CMK (cell line): ENCODE measurements at regions not wholly inside any gene's neighbourhood (a gene's known extent, or its start where the extent isn't known, plus 50 kb on each side); places are given as distances from the start of the nearest gene placed in this dataset.

Experiments used
- DNase-seq: peaks from one replicate; pipeline ENCODE4 v3.0.0-alpha.2; 2010; ENCODE audit warnings: low read depth

DNA sequence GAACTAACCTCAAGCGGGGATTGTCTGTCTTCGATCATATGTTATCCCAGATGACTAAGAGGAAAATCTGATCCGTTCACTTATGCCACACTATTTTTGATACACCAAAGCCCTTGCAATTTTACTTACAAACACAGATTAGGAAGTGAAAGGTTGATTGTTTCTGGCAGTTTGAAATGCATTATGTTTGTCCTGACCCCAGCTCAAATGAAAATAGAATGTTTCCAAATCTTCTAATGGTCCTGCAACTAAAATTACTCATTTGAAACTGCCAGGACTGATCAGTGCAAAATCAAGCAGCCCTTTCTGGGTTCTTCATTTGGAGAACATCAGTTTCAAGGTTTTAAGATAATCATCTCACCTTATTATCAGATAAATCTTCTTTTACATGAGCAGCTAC lies 696.7 kb upstream of the WWC1 start:
- no peak for DNase-seq

DNA sequence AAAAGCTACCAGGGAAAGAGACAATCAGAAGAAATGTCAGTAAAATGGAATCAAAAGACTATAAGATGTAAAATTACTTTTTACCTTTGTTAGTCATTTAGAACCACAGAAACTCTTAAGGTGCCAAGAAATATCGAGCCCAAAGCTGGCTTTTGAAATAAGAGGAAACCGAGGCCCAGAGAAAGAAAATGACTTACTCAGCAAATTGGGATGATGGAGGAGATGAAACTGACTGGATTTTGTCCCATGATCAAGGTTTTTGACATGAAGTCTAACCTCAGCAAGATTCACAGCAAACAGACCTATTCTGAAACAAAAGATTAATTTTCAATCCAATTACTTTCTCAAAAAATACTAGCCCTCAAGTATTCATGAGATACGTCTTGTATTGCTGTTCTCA lies 696.2 kb upstream of the WWC1 start:
- DNase-seq = no peak

DNA sequence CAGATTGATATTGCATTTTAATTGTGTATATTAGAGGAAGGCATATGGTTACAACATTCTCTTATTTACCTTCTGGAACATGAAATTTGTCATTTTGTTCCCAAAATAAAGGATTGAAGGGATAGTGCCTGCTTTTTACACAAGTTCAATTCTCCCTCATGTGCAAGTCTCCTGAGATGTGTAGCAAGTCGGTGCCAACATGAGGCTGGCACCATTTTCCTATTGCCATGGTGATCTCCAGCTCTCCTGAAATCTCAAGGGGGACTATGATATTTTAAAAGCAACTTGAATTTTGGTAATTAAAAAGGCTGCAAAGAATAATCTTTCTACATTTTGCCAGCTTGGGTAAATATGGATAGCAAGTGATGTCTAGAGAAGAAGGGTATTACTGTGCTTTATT lies 693.3 kb upstream of the WWC1 start:
- DNase-seq = no peak

DNA sequence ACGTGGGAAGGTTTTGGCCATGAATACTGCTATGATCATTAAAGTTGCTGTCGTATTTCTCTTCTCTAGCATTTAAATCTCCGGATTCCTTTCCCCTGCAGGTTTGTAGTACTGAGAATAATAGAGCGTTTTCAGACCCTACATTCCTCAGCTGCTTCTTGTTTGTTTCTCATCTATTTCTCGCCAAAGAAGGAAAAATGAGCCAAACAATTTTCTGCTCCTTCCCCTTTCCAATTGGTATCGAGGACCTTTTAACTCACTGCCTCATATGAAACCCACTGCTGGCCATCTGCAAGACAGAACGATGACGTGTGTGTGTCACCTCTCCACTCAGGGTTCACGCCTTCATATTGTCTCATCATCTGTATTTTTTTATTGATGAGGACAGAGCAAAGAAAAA lies 689.4 kb upstream of the WWC1 start:
- no peak for DNase-seq

DNA sequence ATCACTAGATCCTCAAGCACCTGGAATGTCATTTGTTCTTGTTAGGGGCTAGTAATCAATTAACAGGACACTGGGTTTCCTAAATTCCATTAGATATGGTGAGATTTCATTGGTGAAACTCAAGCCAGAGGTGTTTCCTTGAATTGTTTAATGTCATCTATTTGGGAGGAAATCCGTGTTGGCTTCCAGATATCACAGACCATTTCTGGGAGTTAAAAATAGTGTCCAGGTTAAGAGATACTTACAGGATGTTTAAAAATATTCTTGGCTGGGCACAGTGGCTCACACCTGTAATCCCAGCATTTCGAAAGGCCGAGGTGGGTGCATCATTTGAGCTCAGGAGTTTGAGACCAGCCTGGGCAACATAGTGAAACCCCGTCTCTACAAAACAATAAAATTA lies 688.3 kb upstream of the WWC1 start:
- no peak for DNase-seq

DNA sequence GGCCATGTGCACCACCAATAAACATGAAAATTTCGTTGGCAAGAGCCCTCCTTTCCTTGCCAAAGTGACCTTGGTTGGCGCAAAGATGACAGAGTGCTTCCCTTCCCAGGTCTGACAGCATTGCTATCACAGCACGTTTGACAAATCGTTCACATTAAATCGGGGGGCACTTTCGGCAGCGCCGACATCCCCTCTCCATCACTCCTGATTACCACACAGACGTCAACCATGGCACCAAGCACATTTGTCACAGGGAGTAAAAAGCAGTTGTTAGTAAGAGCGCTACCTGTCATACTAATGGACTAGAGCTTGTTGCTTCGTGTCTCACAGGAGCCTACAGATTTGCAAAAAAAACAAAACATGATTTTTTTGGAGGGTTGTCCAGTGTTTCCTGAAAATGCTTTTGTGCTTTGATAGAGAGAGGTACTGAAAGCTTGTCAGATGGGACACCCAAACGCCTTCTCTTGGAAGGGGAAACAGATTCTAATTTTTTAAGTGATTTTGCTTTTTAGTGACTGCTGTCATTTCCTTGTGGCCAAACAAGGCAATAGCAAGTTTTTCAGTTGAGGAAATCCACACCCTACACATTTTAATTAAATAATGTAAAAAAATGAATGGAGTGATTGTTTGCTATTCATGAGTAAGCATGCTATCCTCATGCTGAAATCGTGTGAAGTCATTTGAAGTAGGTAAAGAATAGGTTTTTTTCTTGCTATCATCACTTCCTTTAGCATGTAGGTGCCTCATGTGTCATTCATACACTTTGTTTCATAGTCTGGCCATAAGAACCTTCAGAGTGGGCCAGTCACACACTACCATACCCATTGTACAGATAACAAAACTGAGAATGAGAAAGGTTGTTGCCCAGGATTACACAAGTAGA lies 682.8 kb upstream of the WWC1 start:
- no peak for DNase-seq

DNA sequence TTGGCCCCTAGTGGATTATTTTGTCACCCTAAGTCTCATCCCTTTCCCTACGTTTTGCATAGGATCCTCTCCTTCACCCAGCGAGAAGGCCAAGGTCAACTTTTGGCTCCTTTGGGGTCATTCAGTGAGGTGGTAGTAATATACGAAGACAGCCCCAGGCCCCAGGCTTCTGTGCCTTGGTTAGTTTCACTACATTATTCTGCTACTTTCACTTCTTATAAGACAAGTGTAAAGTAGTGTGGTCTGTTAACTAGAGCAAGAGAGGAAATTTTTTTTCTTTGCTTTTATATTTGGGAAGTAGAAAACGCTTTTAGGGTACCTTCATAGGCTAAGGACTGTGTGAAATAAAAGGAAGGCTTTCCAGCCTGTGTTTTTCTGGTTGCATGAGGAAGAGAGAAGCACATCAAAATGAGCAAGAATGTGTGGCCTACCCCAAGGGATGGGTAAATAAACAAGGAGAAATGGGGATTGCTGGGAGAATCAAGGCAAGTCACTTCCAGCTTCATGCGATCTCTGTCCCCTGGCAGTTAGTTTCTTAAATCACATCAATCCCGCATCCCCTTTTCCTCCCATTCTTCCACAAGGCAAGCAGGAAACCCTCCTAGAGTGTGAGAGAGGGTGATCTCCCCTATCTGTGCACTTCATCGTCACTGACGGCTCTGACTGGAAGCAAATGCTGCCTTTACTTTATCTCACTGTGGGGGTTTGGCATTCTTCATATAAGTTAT lies 677.0 kb upstream of the WWC1 start:
- DNase-seq = no peak

DNA sequence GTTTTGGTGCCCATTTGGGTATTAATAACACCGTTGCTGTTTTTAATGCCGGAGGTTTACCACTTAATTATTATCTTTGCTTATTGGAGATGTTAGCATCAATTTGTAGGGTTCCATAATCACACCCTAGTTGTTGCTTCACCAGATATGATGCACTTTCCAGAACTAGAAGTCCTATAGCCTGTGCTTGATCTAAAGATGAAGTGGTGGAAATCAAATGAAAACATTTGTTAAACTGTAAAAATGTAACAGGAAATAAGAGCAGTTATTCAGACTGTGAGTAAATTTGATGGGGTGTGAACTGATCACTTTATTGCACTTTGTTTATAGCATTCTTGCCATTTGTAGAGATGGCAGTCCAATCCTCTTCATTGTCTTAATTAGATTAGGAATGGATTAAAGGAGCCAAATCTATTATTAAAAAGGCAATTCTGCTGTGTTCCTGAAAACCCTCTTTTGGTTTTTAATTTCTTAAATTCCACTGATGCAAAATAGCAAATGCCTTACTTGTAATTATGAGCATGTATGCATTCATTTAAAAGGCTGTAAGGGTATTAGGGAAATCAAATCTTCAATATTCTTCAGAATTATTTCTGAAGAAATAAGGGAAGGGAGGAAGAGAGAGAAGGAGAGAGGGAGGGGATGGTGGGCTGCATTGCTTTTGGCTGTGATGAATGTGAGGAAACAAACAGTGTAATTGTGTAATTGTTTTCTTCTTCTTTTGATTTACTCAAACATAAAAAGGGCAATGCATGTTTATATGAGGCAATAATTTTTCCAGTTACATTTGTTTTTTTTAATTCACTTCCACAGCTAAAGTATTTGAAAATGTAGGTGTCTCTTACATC lies 675.2 kb upstream of the WWC1 start:
- no peak for DNase-seq

DNA sequence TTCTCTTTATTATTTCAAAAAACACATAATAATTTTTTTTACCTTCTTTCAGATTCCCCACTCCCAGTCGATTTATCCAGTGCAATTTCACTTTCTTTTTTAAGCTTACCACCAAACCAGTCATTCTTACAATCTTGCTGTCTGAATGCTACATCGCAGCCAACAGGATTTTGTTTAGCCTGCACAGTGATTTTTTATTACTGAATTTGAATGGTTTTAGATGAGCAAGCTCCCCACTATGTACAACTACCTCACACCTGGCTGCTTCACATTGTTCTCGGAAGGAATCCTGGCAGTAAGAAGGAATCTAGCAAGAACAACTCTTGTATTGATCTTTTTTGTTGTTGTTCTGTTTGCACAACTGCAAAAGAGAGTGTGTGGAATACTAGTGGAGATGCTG lies 668.1 kb upstream of the WWC1 start:
- DNase-seq = no peak

DNA sequence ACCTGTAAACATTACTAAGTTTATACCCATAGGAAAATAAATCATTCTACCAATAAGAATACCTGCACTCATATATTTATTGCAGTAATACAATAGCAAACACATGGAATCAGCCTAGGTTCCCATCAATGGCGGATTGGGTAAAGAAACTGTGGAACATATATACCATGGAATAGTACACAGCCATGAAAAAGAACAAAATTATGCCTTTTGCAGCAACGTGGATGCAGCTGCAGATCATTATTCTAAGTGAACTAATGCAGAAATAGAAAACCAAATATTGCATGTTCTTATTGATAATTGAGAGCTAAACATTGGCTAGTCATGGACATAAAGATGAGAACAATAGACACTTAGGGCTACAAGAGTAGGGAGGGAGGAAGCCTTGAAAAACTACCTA lies 667.4 kb upstream of the WWC1 start:
- no peak for DNase-seq

DNA sequence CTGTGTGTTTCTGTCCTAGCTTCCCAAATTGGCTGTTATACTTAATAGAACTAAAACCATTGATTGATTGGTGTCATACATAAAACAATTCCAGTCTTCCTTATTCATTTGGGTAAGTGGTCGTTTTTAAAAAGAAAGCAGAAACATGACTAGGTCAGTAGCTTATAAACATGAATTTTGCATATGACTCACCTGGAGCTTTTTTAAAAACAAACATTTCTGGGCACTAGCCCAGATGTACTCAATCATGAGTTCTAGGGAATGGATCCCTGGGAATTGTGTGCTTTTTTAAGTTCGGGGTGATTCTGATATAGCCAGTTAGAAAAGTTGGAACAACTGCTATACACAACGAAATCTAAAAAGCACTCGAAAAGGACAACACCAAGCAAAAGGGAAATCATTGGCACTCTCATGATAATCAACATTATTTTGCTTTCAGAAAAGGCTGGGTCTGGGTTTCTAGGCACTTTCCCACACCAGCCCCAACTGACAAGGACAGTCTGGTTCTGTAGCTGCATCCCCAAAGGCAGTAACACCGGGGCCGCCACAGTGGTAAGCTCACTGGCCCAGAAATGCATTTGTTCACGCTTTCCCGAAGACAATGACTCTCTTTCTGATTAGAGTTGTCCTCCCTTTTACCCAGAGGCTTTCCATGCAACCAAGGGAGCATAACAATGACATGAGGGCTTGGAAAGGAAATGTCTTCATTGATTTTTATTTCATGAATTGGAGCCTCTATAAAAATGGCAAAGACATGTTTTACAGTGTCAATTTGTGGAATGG lies 664.9 kb upstream of the WWC1 start:
- DNase-seq = no peak

DNA sequence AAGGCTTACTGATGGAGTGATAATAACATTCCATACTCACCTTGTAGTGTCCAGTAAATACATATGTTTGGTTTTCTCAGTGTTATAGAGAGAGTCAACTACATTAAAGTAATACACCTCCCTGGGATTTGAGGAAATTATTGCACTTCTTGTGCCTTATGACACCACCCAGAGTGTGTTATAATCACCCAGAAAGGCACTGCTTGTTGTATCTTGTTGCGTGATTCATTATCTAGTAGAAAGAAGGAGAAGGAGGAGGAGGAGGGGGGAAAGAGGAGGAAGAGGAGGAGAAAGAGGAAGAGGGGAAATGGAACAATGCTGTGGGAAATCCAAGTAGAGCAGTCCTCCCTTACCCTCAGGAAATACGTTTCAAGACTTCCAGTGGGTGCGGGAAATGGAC lies 661.8 kb upstream of the WWC1 start:
- DNase-seq = no peak

DNA sequence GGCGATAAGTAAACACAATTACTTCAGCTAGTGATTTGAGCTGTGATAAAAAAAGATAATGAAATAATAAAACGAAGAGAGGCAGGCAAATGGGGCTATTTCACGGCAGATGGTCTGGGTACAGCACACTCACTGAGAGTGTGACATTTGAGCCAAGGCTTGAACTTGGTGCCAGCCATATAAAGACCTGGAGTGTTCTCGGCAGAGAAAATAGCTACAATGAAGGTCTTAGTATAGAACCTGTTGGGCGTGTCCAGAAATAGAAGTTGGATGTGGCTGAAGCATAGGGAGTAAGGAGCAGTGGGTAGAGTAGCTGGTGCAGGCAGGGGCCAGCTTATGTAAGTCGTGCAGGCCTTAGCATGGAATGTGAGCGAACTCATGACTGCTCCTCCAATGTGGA lies 660.3 kb upstream of the WWC1 start:
- no peak for DNase-seq

DNA sequence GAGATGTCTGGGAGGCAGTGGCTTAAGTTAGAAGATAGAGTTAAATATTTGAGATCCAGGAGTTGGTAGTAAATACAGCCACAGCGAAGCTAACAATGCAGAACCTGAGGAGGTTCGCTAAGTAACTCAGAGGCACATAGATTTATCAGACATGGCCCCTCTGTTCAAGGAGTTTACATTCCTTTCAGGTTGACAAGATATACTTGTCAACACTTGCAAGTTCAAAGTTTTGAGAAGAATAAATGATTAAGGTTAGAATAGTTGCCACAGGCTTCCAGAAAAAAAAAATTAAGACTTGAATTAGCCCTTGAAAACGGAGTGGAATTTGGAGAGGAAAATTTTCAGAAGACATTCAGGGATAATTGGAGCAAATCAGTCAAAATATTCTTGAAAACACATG lies 658.3 kb upstream of the WWC1 start:
- no peak for DNase-seq

DNA sequence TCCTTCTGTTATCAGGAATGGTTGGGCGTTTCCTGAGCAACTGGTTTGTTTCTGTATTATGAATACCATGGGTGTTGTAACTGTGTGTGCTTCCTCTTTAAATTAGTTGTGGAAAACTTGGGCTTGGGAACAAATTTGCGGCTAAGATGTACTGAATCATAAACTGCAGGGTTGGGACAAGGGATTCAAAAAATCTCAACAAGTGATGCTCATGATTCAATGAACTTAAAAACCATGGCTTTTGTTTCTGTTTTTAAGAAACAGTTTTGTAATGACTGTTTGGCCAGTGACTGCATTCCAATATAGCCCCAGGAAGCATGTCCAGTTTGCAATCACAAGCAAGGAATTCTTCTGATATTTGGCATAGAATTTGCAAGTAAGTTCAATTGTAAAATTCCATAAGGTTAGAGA lies 657.5 kb upstream of the WWC1 start:
- DNase-seq = no peak

DNA sequence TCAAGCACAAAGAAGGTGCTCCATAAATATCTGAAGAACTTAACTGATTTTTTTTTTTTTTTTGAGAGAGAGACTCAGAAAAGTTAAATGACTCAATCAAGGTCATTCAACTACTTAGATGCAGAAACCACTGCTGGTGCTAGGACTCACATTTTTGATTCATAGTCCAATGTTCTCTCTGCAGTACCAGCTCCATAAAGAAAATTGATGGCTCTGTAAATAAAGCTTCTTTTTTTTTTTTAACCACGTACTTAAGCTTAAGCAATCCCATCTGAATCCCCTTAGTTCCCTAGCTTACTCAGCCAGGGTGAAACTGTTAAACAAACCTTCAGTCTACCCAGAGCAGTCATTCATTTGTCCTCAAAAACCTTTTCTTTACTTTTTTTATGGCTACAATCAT lies 657.0 kb upstream of the WWC1 start:
- no peak for DNase-seq

DNA sequence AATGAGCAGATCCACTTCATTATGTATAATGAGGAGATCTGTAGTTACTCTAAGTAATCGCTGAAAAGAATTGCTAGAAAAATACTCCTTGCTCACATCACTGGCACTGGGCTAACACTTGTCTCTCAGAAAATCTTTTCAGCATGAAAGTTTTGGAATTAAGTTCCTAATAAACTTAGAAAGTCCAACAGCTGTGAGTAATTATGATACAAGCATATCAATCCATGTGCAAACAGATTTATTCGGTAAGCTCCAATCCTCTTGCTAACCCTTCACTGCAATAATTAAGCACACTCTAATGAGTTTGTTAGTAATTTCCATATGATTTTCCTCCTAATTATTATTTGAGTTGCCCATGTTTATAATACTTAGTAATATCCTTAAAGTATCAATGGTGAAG lies 652.6 kb upstream of the WWC1 start:
- no peak for DNase-seq

DNA sequence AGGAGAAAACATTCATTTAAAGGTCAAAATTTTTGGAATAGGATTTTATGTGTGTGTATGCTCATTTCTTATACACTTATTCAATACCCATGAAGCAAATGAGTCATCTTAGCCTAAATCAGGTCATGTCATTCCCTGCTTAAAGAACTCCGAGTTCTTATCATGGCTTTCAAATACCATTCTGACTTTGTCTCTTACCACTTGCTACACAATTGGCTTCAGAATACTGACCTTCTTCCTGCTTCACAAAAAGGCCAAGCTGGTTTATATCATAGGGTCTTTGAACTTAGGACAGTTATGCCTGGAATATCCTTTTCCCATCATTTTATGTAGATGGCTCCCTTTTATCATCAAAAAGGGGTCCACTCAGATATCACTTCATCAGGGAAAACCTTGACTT lies 652.2 kb upstream of the WWC1 start:
- no peak for DNase-seq

DNA sequence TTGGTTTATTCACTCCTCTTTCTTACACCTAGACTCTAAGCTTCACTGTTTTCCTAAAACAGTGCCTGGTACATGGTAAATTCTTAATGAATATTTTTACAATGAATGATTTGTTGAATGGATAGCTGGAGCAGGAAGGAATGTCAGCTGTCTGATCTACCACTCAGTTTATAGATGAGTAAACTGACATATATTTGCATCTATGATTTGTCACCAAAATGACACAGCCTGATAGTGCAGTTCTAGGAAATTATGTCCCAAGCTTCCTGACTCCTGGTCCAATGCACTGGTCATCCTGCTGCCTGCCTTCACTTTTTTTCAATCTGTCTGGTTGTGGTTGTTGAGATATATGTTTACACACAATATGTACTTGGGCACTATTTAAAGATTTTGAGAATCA lies 651.7 kb upstream of the WWC1 start:
- no peak for DNase-seq

DNA sequence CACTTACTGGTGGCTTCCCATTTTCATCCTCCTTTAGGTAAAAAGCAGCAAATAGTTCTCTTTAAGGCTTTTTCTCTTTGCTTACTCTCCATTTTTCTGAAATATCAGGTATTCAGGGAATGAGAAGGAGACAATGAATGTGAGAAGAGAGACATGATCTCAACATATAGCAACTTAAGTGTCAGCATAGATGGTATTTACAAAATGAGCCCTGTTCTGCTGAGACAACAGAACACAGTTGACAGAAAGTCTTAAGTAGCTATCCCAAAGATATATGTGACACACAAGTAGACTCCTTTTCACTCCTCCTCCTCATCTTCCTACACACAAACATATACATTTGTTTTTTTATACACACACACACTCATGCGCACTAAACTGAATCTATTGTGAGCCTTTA lies 649.3 kb upstream of the WWC1 start:
- DNase-seq = no peak

DNA sequence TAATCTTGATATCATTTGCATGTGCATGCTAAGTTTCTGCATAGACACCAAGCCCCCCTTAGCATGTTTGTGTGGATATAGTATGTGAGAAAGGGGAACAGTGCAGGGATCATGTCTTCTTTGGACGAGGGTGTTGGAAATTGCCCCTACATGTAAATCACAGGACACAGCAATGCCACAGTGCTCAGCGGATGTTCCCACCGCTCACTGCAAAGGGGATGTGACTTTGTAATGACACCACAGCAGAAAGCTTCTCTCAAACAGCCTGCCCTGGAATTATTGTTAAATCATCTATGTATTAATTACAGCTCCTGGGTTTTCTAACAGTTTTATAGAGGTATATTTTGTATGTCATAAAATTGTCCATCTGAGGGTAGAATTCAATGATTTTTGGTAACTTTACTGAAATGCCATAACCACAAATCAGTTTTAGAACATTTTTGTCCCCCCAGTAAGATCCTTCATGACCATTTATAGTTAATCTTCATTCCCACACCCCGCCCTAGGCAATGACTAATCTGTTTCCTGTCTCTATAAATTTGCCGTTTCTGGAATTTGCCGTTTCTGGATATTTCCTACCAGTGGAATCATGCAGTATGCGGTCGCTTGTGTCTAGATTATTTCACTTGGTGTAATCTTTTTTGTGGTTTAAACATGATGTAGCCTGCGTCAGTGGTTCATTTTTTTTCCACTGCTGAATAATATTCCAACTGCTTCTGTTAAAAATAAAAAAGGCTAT lies 648.5 kb upstream of the WWC1 start:
- DNase-seq = no peak
